ENCODE measurements at regions not wholly inside any gene's neighbourhood (a gene's known extent, or its start where the extent isn't known, plus 50 kb on each side); places are given as distances from the start of the nearest gene placed in this dataset.

DNA sequence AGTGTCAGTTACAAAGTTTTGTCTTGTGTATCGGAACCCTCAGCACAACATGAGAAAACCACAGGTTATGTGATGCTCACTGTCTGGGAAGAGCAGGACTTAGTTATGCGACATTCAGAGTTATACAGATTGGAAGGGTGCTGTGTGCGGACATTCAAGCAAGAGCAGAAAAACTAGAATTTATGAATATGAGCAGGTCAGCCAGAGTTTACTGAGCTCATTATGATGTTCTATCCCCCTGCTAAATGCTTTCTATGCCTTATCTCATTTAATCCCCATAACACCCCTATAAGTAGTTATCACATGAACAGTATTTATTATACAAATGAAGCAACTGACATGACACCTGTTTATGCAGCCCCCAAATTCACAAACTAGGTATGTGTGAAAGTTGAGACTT is 1083.2 kb downstream of the FLRT2 start:
- DNase-seq (ENCODE audit: low read depth) = no peak
- TF ChIP-seq, protein P1, sequence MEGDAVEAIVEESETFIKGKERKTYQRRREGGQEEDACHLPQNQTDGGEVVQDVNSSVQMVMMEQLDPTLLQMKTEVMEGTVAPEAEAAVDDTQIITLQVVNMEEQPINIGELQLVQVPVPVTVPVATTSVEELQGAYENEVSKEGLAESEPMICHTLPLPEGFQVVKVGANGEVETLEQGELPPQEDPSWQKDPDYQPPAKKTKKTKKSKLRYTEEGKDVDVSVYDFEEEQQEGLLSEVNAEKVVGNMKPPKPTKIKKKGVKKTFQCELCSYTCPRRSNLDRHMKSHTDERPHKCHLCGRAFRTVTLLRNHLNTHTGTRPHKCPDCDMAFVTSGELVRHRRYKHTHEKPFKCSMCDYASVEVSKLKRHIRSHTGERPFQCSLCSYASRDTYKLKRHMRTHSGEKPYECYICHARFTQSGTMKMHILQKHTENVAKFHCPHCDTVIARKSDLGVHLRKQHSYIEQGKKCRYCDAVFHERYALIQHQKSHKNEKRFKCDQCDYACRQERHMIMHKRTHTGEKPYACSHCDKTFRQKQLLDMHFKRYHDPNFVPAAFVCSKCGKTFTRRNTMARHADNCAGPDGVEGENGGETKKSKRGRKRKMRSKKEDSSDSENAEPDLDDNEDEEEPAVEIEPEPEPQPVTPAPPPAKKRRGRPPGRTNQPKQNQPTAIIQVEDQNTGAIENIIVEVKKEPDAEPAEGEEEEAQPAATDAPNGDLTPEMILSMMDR (conservative IDR thresholded peaks at IDR 0.05; ENCODE audit: low read depth, low read length) = no peak
- H3K4me3 ChIP-seq (ENCODE audit: low read depth, low read length) = no peak overlapping the region

GRCh38 chr14:86604561-86604960 is 1074.6 kb downstream of the FLRT2 start:
- no peak for DNase-seq (ENCODE audit: low read depth)
- H3K4me3 ChIP-seq (ENCODE audit: low read depth, low read length) = no peak overlapping the region
- TF ChIP-seq, protein P1 (conservative IDR thresholded peaks at IDR 0.05; ENCODE audit: low read depth, low read length) = no peak

DNA sequence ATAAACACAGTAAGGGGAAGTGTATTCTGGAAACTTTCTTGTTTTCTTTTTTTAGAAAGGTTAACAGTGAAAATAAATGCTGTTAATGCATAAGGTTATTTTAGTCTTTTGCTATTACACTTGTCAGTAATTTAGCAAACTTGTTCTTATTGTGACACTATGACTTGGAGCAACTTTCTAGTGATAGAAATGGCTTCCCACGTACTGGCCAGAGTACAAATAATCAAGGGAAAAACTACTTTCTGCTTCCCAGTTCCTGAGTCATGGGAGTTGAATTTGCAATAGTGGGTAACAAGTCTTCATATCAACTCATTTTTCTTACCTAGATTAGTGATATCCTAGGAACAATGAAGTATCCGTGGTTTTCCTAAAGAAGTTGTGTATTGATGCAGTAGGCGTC is 1072.3 kb downstream of the FLRT2 start:
- TF ChIP-seq, protein P1 (conservative IDR thresholded peaks at IDR 0.05; ENCODE audit: low read depth, low read length) = no peak
- no peak for DNase-seq (ENCODE audit: low read depth)
- H3K4me3 ChIP-seq (ENCODE audit: low read depth, low read length) = no peak overlapping the region

GRCh38 chr14:86601813-86602212 is 1071.9 kb downstream of the FLRT2 start:
- H3K4me3 ChIP-seq (ENCODE audit: low read depth, low read length) = no peak overlapping the region
- no peak for DNase-seq (ENCODE audit: low read depth)
- TF ChIP-seq, protein P1 (conservative IDR thresholded peaks at IDR 0.05; ENCODE audit: low read depth, low read length) = no peak

DNA sequence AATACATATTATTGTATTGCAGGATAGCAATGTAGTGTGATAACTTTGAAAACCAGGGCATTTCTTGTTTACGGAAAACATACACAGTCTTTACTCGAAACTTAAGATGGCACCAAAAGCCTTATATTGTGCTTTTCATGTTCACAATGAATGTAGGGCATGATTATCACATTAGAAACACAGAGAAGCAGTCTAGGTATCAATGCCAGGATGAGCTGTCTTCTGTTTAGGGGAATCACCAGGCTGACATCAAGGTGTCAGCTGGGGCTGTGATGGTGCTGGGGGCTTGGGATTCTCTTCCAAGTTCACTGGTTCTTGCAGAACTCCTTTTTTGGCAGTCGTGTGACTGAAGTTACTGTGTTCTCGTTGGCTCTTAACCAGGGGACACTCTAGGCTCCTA is 1067.3 kb downstream of the FLRT2 start:
- H3K4me3 ChIP-seq (ENCODE audit: low read depth, low read length) = no peak overlapping the region
- TF ChIP-seq, protein P1 (conservative IDR thresholded peaks at IDR 0.05; ENCODE audit: low read depth, low read length) = no peak
- DNase-seq (ENCODE audit: low read depth) = no peak

GRCh38 chr14:86596024-86596423 is 1066.1 kb downstream of the FLRT2 start:
- DNase-seq (ENCODE audit: low read depth) = no peak
- H3K4me3 ChIP-seq (ENCODE audit: low read depth, low read length) = no peak overlapping the region
- TF ChIP-seq, protein P1 (conservative IDR thresholded peaks at IDR 0.05; ENCODE audit: low read depth, low read length) = no peak

GRCh38 chr14:86575141-86575540 is 1045.2 kb downstream of the FLRT2 start:
- TF ChIP-seq, protein P1 (conservative IDR thresholded peaks at IDR 0.05; ENCODE audit: low read depth, low read length) = no peak
- H3K4me3 ChIP-seq (ENCODE audit: low read depth, low read length) = no peak overlapping the region
- no peak for DNase-seq (ENCODE audit: low read depth)
